ENCODE measurements at regions not wholly inside any gene's neighbourhood (a gene's known extent, or its start where the extent isn't known, plus 50 kb on each side); places are given as distances from the start of the nearest gene placed in this dataset.

DNA sequence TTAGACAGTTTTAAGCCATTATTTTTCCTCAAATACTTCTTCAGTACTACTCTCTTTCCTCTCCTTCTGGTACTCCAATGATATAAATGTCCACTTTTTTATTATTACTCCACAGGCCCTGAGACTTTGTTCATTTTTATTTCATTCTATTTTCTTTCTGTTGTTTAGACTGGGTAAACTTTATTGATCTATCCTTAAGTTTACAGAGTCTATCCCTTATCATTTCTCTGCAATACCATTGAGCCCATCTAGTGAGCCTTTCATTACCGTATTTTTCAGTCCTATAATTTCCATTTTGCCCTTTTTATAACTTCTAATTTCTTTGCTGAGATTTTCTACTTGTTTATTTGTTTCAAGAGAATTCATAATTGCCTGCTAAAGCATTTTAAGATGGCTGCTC is 193.7 kb downstream of the TOX3 start (continued):
- TF ChIP-seq, protein P1, sequence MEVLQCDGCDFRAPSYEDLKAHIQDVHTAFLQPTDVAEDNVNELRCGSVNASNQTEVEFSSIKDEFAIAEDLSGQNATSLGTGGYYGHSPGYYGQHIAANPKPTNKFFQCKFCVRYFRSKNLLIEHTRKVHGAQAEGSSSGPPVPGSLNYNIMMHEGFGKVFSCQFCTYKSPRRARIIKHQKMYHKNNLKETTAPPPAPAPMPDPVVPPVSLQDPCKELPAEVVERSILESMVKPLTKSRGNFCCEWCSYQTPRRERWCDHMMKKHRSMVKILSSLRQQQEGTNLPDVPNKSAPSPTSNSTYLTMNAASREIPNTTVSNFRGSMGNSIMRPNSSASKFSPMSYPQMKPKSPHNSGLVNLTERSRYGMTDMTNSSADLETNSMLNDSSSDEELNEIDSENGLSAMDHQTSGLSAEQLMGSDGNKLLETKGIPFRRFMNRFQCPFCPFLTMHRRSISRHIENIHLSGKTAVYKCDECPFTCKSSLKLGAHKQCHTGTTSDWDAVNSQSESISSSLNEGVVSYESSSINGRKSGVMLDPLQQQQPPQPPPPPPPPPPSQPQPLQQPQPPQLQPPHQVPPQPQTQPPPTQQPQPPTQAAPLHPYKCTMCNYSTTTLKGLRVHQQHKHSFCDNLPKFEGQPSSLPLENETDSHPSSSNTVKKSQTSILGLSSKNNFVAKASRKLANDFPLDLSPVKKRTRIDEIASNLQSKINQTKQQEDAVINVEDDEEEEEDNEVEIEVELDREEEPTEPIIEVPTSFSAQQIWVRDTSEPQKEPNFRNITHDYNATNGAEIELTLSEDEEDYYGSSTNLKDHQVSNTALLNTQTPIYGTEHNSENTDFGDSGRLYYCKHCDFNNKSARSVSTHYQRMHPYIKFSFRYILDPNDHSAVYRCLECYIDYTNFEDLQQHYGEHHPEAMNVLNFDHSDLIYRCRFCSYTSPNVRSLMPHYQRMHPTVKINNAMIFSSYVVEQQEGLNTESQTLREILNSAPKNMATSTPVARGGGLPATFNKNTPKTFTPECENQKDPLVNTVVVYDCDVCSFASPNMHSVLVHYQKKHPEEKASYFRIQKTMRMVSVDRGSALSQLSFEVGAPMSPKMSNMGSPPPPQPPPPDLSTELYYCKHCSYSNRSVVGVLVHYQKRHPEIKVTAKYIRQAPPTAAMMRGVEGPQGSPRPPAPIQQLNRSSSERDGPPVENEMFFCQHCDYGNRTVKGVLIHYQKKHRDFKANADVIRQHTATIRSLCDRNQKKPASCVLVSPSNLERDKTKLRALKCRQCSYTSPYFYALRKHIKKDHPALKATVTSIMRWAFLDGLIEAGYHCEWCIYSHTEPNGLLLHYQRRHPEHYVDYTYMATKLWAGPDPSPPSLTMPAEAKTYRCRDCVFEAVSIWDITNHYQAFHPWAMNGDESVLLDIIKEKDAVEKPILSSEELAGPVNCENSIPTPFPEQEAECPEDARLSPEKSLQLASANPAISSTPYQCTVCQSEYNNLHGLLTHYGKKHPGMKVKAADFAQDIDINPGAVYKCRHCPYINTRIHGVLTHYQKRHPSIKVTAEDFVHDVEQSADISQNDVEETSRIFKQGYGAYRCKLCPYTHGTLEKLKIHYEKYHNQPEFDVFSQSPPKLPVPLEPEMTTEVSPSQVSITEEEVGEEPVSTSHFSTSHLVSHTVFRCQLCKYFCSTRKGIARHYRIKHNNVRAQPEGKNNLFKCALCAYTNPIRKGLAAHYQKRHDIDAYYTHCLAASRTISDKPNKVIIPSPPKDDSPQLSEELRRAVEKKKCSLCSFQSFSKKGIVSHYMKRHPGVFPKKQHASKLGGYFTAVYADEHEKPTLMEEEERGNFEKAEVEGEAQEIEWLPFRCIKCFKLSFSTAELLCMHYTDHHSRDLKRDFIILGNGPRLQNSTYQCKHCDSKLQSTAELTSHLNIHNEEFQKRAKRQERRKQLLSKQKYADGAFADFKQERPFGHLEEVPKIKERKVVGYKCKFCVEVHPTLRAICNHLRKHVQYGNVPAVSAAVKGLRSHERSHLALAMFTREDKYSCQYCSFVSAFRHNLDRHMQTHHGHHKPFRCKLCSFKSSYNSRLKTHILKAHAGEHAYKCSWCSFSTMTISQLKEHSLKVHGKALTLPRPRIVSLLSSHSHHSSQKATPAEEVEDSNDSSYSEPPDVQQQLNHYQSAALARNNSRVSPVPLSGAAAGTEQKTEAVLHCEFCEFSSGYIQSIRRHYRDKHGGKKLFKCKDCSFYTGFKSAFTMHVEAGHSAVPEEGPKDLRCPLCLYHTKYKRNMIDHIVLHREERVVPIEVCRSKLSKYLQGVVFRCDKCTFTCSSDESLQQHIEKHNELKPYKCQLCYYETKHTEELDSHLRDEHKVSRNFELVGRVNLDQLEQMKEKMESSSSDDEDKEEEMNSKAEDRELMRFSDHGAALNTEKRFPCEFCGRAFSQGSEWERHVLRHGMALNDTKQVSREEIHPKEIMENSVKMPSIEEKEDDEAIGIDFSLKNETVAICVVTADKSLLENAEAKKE (CRISPR knock-in tag; IDR thresholded peaks at IDR 0.05): no peak
- no peak for TF ChIP-seq CREB1 (CRISPR knock-in tag; IDR thresholded peaks at IDR 0.05; ENCODE audit: low read depth)
- no peak for TF ChIP-seq JUNB (IDR thresholded peaks at IDR 0.05; ENCODE audit: unreplicated experiment)

DNA sequence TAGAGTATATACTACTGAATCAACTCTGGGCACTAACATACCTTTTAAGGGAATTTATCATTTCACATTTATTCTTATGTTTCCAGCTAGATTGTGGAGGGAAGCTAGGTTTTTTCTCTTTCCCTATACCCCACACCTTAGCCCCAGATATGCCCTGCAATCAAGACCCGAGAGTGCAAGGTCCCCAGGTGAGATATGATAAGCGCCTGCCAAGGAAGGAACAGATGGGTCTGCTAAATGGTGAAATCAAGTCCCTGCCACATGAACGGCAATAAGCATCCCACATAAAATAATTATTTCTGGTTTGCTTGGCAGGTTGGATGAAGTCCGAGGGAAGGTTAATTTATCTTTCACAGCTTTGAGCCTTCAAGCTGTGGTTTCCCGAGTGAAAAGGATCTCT is 195.5 kb downstream of the TOX3 start:
- no peaks in the 10 kb centered on the region for H3F3A ChIP-seq (replicated peaks; ENCODE audit: low read depth)
- Mint-ChIP-seq H3K4me3 (no peak overlapping the region), H3K27ac (no peak overlapping the region), H3K4me1 (no peaks in the 10 kb centered on the region), H3K36me3 (ENCODE audit: low read depth) (no peaks in the 10 kb centered on the region), H3K27me3 (ENCODE audit: insufficient read depth, low read depth, poor library complexity) (no peaks in the 10 kb centered on the region), H3K9me3 (no peaks in the 10 kb centered on the region)
- DNase-seq (ENCODE audit: low spot score) (no peak), ATAC-seq (no peak)
- H3K27ac ChIP-seq (ENCODE audit: low read depth): no peak overlapping the region
- H4K20me1 ChIP-seq (replicated peaks; ENCODE audit: insufficient read depth): no peaks in the 10 kb centered on the region
- no peaks in the 10 kb centered on the region for H3K79me2 ChIP-seq (replicated peaks; ENCODE audit: insufficient read depth)
- no peak overlapping the region for H3K4me2 ChIP-seq
- H3K4me3 ChIP-seq: no peak overlapping the region
- no peaks in the 10 kb centered on the region for H3K27me3 ChIP-seq (ENCODE audit: insufficient read depth)
- no peaks in the 10 kb centered on the region for H3K4me1 ChIP-seq (ENCODE audit: insufficient read depth)
- no peak overlapping the region for H2AFZ ChIP-seq
- H3K36me3 ChIP-seq (ENCODE audit: insufficient read depth): no peaks in the 10 kb centered on the region
- peaks cover 14% of the 10 kb centered on the region for H3K9me2 ChIP-seq (ENCODE audit: insufficient read depth)
- TF ChIP-seq JUNB (IDR thresholded peaks at IDR 0.05; ENCODE audit: unreplicated experiment) (no peak), EZH2phosphoT487 (IDR thresholded peaks at IDR 0.05; ENCODE audit: unreplicated experiment) (no peak), ZNF114 (CRISPR knock-in tag; IDR thresholded peaks at IDR 0.05) (no peak), STAT1 (IDR thresholded peaks at IDR 0.05; ENCODE audit: unreplicated experiment) (no peak), ZNF331 (CRISPR knock-in tag; IDR thresholded peaks at IDR 0.05; ENCODE audit: low read depth) (no peak), NANOG (IDR thresholded peaks at IDR 0.05; ENCODE audit: borderline replicate concordance) (no peak), EZH2 (IDR thresholded peaks at IDR 0.05; ENCODE audit: low read depth, unreplicated experiment) (no peak), POLR2AphosphoS5 (IDR thresholded peaks at IDR 0.05; ENCODE audit: low read depth) (no peak), CREB1 (CRISPR knock-in tag; IDR thresholded peaks at IDR 0.05; ENCODE audit: low read depth) (no peak)
- TF ChIP-seq, protein P2, sequence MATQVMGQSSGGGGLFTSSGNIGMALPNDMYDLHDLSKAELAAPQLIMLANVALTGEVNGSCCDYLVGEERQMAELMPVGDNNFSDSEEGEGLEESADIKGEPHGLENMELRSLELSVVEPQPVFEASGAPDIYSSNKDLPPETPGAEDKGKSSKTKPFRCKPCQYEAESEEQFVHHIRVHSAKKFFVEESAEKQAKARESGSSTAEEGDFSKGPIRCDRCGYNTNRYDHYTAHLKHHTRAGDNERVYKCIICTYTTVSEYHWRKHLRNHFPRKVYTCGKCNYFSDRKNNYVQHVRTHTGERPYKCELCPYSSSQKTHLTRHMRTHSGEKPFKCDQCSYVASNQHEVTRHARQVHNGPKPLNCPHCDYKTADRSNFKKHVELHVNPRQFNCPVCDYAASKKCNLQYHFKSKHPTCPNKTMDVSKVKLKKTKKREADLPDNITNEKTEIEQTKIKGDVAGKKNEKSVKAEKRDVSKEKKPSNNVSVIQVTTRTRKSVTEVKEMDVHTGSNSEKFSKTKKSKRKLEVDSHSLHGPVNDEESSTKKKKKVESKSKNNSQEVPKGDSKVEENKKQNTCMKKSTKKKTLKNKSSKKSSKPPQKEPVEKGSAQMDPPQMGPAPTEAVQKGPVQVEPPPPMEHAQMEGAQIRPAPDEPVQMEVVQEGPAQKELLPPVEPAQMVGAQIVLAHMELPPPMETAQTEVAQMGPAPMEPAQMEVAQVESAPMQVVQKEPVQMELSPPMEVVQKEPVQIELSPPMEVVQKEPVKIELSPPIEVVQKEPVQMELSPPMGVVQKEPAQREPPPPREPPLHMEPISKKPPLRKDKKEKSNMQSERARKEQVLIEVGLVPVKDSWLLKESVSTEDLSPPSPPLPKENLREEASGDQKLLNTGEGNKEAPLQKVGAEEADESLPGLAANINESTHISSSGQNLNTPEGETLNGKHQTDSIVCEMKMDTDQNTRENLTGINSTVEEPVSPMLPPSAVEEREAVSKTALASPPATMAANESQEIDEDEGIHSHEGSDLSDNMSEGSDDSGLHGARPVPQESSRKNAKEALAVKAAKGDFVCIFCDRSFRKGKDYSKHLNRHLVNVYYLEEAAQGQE (IDR thresholded peaks at IDR 0.05; ENCODE audit: unreplicated experiment): no peak
